MM.1S (cell line): ENCODE measurements at regions not wholly inside any gene's neighbourhood (a gene's known extent, or its start where the extent isn't known, plus 50 kb on each side); places are given as distances from the start of the nearest gene placed in this dataset.

Experiments used
- DNase-seq: peaks from one replicate; pipeline ENCODE4 v3.0.0-alpha.2; 2015
- H2AFZ ChIP-seq: fragments of 300-600 bp; sonication (generic); 2 replicates; pipeline ENCODE4 v1.6.0; 2016; ENCODE audit warnings: antibody characterized with exemption, low read length
- H3F3A ChIP-seq: fragments of 300-600 bp; sonication (generic); 2 replicates; pipeline ENCODE4 v1.6.1; 2016; ENCODE audit warnings: mild to moderate bottlenecking, antibody characterized with exemption, low read length, moderate library complexity, mixed read lengths; ENCODE audit not compliant: insufficient read depth
- H3K27ac ChIP-seq: fragments of 300-600 bp; sonication (generic); 2 replicates; pipeline ENCODE4 v1.5.1; 2016; ENCODE audit warnings: mild to moderate bottlenecking, low read length
- H3K27me3 ChIP-seq: fragments of 300-600 bp; sonication (generic); replicated peaks from 2 replicates; pipeline ENCODE4 v1.6.0; 2016; ENCODE audit warnings: low read length; ENCODE audit not compliant: insufficient read depth
- H3K36me3 ChIP-seq: fragments of 300-600 bp; sonication (generic); replicated peaks from 2 replicates; pipeline ENCODE4 v1.6.1; 2016; ENCODE audit warnings: mild to moderate bottlenecking, low read length, mixed read lengths; ENCODE audit not compliant: insufficient read depth
- H3K4me1 ChIP-seq: fragments of 300-600 bp; sonication (generic); 2 replicates; pipeline ENCODE4 v1.6.1; 2016; ENCODE audit warnings: low read length, mixed read lengths
- H3K4me2 ChIP-seq: fragments of 300-600 bp; sonication (generic); 2 replicates; pipeline ENCODE4 v1.6.0; 2016; ENCODE audit warnings: low read depth, low read length
- H3K4me3 ChIP-seq: fragments of 300-600 bp; sonication (generic); 2 replicates; pipeline ENCODE4 v1.5.1; 2016; ENCODE audit warnings: low read length, mixed read lengths
- H3K79me2 ChIP-seq: fragments of 300-600 bp; sonication (generic); 2 replicates; pipeline ENCODE4 v1.6.1; 2016; ENCODE audit warnings: mixed run types, low read length, mixed read lengths
- H3K9ac ChIP-seq: fragments of 300-600 bp; sonication (generic); 2 replicates; pipeline ENCODE4 v1.6.1; 2016; ENCODE audit warnings: low read length, mixed read lengths
- H3K9me2 ChIP-seq: fragments of 300-600 bp; sonication (generic); replicated peaks from 2 replicates; pipeline ENCODE4 v1.6.1; 2016; ENCODE audit warnings: mild to moderate bottlenecking, low read length, mixed read lengths; ENCODE audit not compliant: insufficient read depth
- H3K9me3 ChIP-seq: fragments of 300-600 bp; sonication (generic); replicated peaks from 2 replicates; pipeline ENCODE4 v1.6.1; 2016; ENCODE audit warnings: mild to moderate bottlenecking, low read length, mixed read lengths; ENCODE audit not compliant: insufficient read depth
- H4K20me1 ChIP-seq: fragments of 300-600 bp; sonication (generic); 2 replicates; pipeline ENCODE4 v1.6.1; 2016; ENCODE audit warnings: mild to moderate bottlenecking, low read length, moderate library complexity, mixed read lengths; ENCODE audit not compliant: insufficient read depth
- CTCF ChIP-seq: fragments of 300-600 bp; sonication (generic); IDR thresholded peaks from 2 replicates; pipeline ENCODE4 v1.5.1; 2016; ENCODE audit warnings: antibody characterized with exemption, low read length, mixed read lengths
- EZH2 ChIP-seq: fragments of 300-600 bp; sonication (generic); optimal IDR thresholded peaks from 2 replicates; pipeline ENCODE3; 2017; ENCODE audit warnings: low read depth, mild to moderate bottlenecking, antibody characterized with exemption, low read length, mixed read lengths
- EZH2phosphoT487 ChIP-seq: fragments of 300-600 bp; sonication (generic); IDR thresholded peaks from 2 replicates; pipeline ENCODE4 v1.6.1; 2018; ENCODE audit warnings: antibody characterized with exemption, low read length

- H4K20me1 ChIP-seq, result no peaks in the 10 kb centered on the region
- TF ChIP-seq EZH2, result no peak
- no peak for TF ChIP-seq CTCF
- TF ChIP-seq EZH2phosphoT487, result no peak
- DNase-seq, result no peak
- no peaks in the 10 kb centered on the region for H3K79me2 ChIP-seq
- no peaks in the 10 kb centered on the region for H3K9me3 ChIP-seq
- no peaks in the 10 kb centered on the region for H3K4me1 ChIP-seq
- H3K27ac ChIP-seq, result no peak overlapping the region
- no peak overlapping the region for H2AFZ ChIP-seq
- no peak overlapping the region for H3K4me3 ChIP-seq
- H3F3A ChIP-seq, result no peaks in the 10 kb centered on the region
- H3K4me2 ChIP-seq, result no peak overlapping the region
- H3K9me2 ChIP-seq, result no peaks in the 10 kb centered on the region
- no peak overlapping the region for H3K9ac ChIP-seq
- H3K27me3 ChIP-seq, result no peaks in the 10 kb centered on the region
- no peaks in the 10 kb centered on the region for H3K36me3 ChIP-seq
Observed at GRCh38 chr4:110396963-110397362, 79.0 kb upstream of the ENPEP start.

- Histone ChIP-seq H3K27ac (no peak overlapping the region), H3K79me2 (no peaks in the 10 kb centered on the region), H3K4me1 (no peaks in the 10 kb centered on the region), H3K4me3 (no peak overlapping the region), H3K4me2 (no peak overlapping the region), H3K27me3 (no peaks in the 10 kb centered on the region), H4K20me1 (no peaks in the 10 kb centered on the region), H3K9ac (no peak overlapping the region), H3K9me3 (no peaks in the 10 kb centered on the region), H3F3A (no peaks in the 10 kb centered on the region), H3K36me3 (no peaks in the 10 kb centered on the region), H2AFZ (no peak overlapping the region), H3K9me2 (no peaks in the 10 kb centered on the region)
- no peak for DNase-seq
- TF ChIP-seq CTCF (no peak), EZH2 (no peak), EZH2phosphoT487 (no peak)
Observed at GRCh38 chr4:110395421-110395820, 80.5 kb upstream of the ENPEP start.

GRCh38 chr4:110394871-110395270, 81.1 kb upstream of the ENPEP start:
- H3K4me1 ChIP-seq, result no peaks in the 10 kb centered on the region
- no peak for TF ChIP-seq EZH2
- no peak for TF ChIP-seq EZH2phosphoT487
- no peak for TF ChIP-seq CTCF
- no peak overlapping the region for H3K9ac ChIP-seq
- no peaks in the 10 kb centered on the region for H3K36me3 ChIP-seq
- H4K20me1 ChIP-seq, result no peaks in the 10 kb centered on the region
- no peak overlapping the region for H3K4me2 ChIP-seq
- no peaks in the 10 kb centered on the region for H3K9me2 ChIP-seq
- no peaks in the 10 kb centered on the region for H3K9me3 ChIP-seq
- no peak overlapping the region for H3K27ac ChIP-seq
- no peak overlapping the region for H3K4me3 ChIP-seq
- H3K27me3 ChIP-seq, result no peaks in the 10 kb centered on the region
- no peak overlapping the region for H2AFZ ChIP-seq
- H3F3A ChIP-seq, result no peaks in the 10 kb centered on the region
- no peaks in the 10 kb centered on the region for H3K79me2 ChIP-seq
- no peak for DNase-seq
